Posterior vena cava (tissue), 2 donors: ENCODE measurements at regions not wholly inside any gene's neighbourhood (a gene's known extent, or its start where the extent isn't known, plus 50 kb on each side); places are given as distances from the start of the nearest gene placed in this dataset.

Source experiments
- DNase-seq: peaks from one replicate; pipeline ENCODE4 v3.0.0-alpha.2; 2020; ENCODE audit warnings: low spot score
- intact Hi-C, 2 donors: fragments of 100-400 bp; cut with DNase I; formaldehyde crosslinking; loops; one replicate each; pipeline versions ENCODE4 v1.14.1 to v1.14.2; 2022 to 2023
- donor health status: DM: yes; HTN: yes; CAD: no.
- donor health status: DM: yes; HTN: yes; CAD: no.

DNA sequence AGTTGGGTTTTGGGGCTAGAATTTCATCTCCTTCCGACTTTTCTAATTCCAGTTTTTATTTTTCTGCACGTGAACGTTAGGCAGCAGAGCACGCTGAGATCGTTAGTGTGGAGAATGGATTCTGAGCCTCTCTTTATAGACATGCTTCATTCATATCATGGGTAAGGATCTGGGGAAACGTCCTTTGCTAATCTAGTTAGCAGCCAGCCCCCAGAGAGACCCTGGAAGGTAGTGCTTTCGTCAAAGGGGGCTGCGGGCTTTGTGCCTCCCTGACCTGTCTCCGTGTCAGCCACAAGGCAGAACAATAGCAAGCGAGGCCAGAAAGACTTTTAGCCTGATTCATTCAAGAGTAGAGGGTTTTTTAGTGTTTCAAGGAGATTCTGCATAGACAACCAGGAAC is 196.3 kb upstream of the KLF6 start:
- intact Hi-C loops: no loop called here
- DNase-seq: no peak

DNA sequence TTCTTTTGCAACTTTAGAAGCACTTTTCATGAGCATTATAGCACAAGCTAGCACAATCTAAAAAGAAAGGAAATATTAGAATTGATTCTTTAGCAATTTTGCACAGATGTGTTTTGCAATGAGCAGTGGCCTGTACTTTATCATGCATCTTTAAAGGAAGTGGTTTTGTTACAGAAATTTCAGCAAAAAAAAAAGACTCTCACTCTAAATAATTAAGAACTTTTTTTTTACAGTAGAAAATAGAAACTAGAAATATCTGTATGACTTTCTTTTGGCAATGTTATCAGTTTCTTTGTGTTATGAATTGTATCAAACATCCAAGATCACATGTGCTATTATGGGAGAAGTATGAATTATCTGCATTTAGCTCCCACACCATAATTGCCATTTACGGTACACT is 195.7 kb upstream of the KLF6 start:
- no peak for DNase-seq
- intact Hi-C loops: no loop called here

DNA sequence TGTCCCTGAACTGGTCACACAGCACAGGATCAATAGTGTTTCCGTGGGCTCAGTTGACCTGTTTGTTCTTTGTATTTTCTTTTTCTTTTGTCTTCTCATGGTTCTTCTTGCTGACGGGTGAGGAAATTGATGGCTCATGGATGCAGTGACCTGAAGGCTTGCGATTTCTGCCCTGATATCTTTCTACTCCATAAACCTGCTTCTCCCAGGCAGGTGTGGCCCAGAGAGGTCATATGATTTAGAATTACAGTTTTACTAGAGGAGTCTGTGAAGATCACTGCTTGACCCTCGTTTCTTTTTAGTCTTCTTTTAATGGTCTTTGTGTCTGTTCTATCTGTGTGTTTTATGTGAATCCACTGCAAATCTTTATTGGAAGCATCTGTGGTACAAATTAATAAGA is 195.1 kb upstream of the KLF6 start:
- DNase-seq: no peak

DNA sequence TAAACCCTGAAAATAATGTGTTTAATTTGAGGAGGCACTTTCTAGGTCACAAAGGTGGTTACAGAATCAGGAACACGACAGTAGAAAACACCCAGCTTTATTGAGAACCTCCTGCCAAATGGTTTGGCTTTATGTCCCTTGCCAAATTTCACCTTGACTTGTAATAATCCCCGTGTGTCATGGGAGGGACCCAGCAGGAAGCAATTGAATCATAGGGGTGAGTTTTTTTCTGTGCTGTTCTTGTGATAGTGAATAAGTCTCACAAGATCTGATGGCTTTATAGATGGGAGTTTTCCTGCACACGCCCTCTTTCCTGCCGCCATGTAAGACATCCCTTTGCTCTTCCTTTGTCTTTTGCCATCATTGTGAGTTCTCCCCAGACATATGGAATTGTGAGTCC is 193.8 kb upstream of the KLF6 start:
- intact Hi-C loops: no loop called here

More for the DNA sequence above, 195.1 kb upstream of the KLF6 start:
- intact Hi-C loops: no loop called here

DNA sequence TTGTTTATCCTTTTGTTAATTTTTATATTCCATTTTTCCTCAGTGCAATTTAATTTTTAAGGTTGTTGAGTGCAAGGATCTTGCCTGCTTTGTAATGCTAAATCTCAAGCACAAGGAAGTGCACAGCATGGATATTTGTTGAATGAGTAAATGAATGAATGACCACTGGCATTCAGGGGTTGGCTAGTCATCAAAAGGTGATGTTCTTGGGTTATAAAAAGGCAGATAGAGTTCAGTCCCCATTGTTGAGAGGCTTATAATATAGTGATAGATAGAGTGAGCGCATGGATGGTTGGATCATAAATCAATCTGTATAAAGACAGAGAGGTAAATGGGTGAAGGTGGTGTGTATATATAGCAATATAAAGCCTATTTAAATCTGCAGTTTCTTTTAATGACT is 193.2 kb upstream of the KLF6 start:
- intact Hi-C loops: no loop called here
- DNase-seq: no peak

More for the DNA sequence above, 193.8 kb upstream of the KLF6 start:
- no peak for DNase-seq

DNA sequence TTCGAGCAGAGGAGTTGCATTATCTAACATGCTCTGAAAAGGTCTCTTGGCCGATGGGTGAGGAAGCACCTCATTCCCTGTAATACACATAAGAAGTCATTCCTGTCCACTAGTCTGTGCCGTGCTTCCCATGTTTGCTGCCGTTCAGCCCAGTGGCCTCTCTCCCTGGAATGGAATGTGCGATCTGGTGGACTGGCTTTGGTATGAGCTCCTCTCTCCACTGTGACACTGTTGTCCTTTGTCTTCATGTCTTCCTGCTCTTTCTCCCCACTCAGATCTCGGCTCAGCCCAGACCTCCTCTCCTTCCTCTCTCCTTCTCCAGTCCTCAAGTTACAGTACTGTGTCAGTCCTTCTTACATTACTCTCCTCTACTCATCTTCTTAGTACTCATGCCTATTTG is 192.8 kb upstream of the KLF6 start:
- intact Hi-C loops: no loop called here
- no peak for DNase-seq

DNA sequence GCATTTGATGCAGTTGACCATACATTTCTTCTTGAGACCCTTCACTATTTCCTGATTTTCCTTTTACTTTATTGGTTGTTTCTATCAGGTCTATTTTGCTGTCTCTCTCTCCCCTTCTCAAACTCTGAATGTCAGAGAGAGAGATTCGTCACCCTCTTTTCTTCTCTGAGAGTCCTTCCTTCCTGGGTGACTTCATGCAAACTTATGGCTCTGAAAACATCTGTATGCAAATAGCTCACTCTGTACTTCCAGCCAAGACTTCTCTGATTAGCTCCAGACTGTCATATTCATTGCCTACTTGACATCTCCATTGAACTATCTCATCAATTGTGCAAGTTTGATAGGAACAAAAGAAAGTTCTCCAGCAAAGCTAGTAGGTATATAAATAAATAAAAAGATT is 191.7 kb upstream of the KLF6 start:
- intact Hi-C loops: no loop called here
- no peak for DNase-seq

DNA sequence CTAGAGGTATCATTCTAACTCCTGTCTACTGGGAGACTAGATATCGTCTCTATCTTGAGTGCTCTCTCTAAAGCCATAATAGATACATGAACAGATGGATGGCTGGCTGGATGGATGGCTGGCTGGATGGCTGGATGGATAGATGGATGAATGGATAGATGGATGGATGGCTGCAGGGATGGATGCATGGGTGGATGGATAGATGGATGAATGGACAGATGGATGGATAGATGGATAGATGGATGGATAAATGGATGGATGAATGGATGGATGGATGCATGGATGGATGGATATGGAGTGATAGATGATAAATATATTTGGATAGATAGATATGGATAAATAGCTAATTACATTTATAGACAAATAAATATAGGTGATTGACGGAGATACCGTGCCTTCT is 191.2 kb upstream of the KLF6 start:
- DNase-seq: no peak

DNA sequence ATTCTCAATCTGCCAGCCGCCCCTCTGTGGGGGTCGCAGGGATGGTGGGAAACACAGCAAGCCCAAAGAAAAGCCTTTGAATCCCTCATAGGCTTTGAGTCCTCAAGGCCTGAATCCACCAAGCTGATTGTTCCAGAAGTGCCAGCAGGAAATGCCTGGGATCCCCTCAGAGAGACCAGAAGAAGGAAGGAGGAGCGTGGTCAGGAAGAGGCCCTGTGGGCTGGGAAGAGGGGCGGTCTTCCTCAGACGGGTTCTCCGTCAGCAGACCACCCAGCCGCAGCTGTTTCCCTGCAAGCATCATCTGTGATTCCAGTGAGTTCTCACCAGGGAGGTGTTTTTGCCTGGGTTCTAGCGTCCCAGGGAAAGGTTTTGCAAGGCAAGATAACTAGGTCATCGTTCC is 190.0 kb upstream of the KLF6 start:
- DNase-seq: no peak
- intact Hi-C loops: no loop called here

More for the DNA sequence above, 191.2 kb upstream of the KLF6 start:
- intact Hi-C loops: no loop called here

DNA sequence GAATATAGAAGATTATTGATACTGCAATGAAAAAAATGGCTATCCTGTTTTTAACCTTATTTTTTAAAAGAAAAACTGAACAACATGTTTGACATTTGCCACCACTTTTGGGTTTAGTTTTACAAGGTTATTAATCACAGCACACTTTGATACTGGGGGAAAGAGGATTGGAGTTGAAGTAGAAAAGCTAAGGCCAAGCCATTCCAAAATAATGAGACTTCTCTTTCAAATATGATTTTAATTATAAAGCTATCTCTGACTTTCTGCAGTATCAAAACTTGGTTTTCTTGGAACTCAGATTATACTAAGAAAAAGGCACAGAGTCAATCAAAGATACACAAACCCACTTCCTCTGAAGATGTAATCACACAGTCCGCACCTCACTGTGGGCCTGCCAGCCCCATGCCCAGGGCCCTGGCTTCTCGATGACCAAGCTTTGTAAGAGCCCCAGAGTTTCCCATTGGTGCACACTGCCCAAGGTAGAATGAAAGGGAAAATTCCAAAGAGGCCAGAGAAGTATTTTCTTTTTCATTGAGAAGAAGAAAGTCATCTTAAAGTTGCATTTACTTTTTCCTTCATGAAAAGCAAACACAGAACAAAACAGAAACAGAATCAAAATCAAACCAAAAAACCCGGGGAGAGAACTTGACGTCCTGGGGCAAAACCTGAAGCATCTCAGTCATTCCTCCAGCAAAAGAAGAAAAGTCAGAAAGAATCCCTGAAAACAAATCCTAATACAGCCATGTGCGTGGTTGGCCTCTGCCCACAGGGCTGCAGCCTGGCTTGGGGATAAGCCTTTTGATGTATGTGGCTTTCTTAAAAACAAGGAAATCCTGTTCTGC is 187.7 kb upstream of the KLF6 start:
- intact Hi-C loops: no loop called here
- DNase-seq: no peak

DNA sequence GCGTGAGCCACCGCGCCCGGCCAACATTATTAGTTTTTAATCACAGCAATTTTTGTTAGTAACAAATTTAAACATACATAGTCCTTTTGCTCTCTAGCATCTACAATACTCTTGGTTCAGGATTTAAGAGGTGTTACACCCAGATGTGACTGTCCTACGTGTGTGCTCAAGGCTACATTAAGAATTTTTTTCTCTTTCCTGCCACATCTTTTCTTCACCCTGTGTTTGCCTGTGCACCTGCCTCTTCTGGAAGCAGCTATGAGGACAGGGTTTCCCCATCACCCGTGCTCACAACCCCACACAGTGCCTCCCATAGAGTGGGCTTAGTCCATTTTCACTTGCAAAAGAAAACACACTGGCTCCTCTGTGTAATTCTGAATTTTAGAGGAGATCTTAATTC is 186.7 kb upstream of the KLF6 start:
- intact Hi-C loops: no loop called here
- DNase-seq: no peak

DNA sequence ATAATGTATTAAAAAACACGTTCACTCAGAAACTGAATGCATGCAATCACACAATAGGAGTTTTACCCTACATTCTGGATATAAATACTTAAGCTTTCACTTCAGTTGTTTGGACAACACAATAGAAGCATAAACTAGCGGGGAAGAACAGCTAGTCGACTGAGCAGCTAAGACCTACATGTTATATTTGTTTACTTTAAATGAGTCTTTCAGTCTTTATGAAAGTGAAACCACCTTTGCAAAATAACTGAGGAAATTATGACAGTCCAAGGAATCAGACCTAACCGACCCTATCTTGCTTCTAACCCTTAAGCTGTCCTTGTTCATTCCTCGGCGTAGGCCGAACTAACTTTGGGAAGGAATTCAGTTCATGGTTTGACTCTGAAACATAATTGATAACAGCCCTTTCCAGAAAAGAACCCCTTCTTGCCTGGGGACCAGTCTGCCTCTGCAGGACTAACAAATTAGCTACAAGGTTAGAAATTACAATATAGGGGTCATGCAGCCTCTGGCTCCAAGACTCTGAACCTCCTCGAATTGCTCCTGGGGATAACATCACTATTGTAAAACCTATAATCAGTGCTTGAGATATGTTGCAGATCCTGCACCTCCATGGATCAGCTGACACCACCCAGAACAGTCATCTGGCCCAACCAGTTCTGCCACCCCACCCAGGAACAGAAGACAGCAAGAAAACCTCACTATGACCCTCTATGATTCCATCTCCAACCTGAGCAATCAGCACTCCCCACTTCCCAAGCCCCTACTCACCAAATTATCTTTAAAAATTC is 185.1 kb upstream of the KLF6 start:
- DNase-seq: no peak
- intact Hi-C loops: no loop called here

DNA sequence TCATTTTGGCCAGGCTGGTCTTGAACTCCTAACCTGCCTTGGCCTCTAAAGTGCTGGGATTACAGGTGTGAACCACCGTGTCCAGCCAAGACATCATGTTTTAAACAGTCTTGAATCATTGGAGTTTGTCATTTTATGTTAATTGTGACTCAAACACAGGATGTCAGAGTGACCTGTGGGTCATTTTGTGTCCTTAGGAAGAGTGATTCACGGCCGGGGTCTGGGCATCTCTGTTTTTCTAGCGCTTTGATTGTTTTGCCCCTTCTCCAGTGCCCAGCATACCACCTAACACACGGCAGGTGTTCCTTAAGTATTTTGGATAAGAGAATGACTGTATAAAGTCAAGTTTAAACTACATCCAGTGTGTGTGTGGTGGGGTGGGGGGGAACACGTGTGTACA is 183.7 kb upstream of the KLF6 start:
- DNase-seq: no peak
- intact Hi-C loops: no loop called here

DNA sequence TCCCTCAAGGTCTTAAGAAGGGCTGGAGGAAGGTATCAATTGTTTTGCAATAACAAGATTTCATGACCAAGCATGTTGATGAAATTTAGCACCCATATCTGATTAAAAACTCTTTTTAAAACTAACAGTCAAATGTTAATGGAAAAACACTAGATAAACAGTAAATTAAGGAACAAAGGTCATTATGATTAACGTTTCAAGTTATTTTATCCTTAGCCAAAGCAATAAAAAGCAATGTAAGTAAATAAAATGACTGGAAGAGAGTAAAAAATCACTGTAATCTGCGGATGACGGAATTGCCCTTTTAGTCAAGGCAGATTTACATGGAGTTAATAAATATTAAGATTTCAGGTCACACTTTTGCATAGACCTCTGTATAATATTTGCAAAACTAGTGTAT is 179.5 kb upstream of the KLF6 start:
- DNase-seq: no peak
- intact Hi-C loops: no loop called here

DNA sequence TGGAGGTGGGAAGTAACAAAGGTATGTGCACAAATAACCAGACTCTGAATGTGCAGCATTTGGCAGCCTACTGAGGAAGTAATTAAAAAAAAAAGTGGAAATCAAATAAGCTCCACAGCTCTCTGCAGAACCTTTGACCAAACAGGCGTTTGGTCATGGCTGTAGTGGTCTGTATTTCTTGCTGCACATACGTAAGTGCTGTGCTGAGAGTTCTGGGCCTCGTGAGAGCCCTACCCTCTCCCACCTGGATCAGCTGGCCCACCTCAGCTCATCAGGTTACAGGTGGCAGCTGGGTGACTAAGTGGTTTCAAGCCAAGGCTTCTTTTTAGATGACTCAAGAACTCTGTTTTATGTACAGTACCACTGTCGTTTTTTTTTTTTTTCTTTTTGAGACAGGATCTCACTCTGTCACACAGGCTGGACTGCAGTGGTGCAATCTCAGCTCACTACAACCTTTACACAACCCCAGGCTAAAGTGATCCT is 178.2 kb upstream of the KLF6 start:
- intact Hi-C loops: no loop called here
- no peak for DNase-seq

DNA sequence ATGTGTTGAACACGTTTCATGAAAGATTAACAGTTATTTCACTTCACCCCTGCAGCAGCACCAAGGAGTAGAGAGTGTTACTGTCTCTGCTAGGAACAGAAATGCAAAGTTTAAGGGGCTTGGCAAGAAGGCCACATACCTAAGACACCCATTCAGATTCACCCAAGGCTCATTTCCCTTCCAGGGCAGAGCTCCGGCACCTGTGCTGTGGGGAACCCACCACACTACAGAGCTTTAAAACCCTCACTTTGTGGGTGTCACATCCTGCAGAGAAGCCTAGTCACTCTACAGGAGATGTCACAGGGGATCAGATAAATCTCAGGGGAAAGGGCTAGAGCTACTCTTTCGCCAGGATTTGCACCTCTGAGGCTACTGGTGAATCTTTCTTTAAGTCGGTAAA is 176.1 kb upstream of the KLF6 start:
- intact Hi-C loops: no loop called here
- DNase-seq: no peak

DNA sequence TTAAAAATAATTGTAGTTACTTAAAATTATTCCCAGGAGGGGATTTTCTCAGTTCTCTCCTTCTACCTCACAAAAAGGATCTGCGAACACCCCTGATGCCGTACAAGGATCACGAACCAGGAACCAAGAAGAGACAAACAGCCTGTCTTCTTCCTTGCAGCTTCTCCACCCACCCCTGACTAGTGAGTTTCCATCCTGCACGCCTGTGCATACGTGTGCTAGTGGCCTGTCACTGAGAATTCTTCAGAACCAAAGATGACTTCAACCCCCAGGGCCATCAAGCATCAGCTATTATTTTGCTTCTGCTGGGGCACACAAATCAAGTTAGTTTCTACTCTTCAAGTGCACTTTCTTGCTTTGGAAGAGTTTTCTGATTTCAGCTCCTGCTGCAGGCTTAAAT is 175.5 kb upstream of the KLF6 start:
- intact Hi-C loops: no loop called here
- no peak for DNase-seq

DNA sequence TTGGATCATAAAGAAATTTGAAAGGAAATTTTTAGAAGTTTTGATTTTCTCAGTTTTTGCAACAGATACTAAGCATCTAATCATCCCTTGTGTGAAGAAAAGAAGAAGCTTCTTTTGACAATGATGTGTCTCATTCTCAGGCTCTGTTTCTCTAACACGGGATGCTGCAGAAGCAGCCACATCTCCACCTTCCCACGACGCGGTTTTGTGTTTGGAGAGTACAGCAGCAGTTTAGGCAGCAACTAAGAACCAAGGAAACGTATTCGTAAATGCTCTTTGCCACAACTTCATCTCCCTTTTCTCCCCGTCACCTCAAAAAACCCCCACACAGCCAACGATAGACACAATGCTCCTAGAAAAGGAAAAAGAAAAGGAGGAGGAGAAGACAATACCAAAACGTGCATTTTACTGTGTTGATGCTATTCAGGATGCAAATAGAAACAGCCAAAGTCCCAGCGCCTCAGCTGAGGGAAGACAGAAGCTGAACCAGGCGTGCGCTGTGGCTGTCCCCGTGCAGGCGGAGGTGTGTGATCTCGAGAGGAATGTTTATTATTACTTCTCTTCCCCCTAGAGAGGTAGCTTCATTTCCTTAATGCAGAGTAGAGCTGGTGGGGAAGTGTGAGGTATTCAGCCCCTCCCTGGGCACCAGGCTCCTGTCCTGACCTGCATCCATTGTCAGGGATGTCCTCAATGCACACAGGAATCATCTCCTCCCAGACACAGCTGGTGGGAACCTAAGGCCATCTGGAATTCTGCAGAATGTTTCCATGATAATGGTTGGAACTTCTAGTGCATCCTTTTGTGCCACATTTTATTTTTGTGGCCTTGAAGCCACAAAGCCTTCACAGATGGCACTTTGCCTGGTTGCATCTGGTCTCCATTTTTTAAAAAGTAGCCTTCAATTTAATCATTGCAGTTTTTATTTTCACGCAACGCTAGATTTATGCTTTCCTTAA is 174.6 kb upstream of the KLF6 start:
- intact Hi-C loops: no loop called here
- DNase-seq: no peak

DNA sequence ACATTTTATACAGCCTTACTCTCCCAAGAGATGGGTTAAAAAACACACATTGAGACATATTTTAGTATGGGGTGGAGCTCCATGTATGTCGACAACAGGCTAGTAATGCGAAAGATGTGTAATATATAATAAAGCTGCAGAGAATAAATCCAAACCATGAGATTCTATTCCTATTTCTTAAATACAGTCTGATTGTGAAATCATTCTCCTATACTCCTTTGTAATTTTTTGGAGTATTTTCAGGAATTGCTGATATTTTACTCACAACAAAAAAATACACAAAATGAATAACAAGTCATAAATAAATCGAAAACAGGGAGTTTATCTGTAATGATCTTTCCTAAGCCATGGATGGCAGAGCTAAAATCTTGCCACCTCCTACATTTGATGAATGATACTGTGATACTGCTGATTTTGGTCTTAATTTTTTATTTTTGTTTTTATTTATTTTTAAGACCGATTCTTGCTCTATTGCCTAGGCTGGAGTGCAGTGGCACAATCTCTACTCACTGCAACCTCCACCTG is 173.5 kb upstream of the KLF6 start:
- intact Hi-C loops: no loop called here

More for the DNA sequence above, 173.5 kb upstream of the KLF6 start:
- no peak for DNase-seq
